HG02852 (cell line): ENCODE measurements at regions not wholly inside any gene's neighbourhood (a gene's known extent, or its start where the extent isn't known, plus 50 kb on each side); places are given as distances from the start of the nearest gene placed in this dataset.
"Not testable (repeated sequence)": the region's sequence is repeated elsewhere in the genome, so short reads cannot be mapped to it uniquely, and the experiment has no call there.

Source experiments
- ATAC-seq: cut with Tn5 transposase; IDR thresholded peaks from one replicate; pipeline ENCODE4 v1.9.1; 2021; ENCODE audit warnings: mild to moderate bottlenecking, moderate library complexity; ENCODE audit not compliant: unreplicated experiment

GRCh38 chr6:16040628-16040974 is 88.3 kb upstream of the MYLIP start:
- no peak for ATAC-seq

GRCh38 chr6:16039892-16040627 is 88.8 kb upstream of the MYLIP start:
- not testable (repeated sequence) for ATAC-seq

GRCh38 chr6:16038938-16039337 is 89.9 kb upstream of the MYLIP start:
- ATAC-seq = no peak

GRCh38 chr6:16035488-16036080 is 93.3 kb upstream of the MYLIP start:
- no peak for ATAC-seq

- no peak for ATAC-seq
These were observed 95.7 kb upstream of the MYLIP start for GRCh38 chr6:16033214-16033613.

- ATAC-seq = no peak
These were observed 97.5 kb upstream of the MYLIP start for GRCh38 chr6:16031278-16031981.

- no peak for ATAC-seq
These were observed 99.9 kb upstream of the MYLIP start for GRCh38 chr6:16028966-16029365.

- no peak for ATAC-seq
These were observed 108.6 kb upstream of the MYLIP start for GRCh38 chr6:16020259-16020658.

- ATAC-seq = no peak
These were observed 109.4 kb upstream of the MYLIP start for GRCh38 chr6:16019462-16019861.

GRCh38 chr6:16018626-16019025 is 110.3 kb upstream of the MYLIP start:
- ATAC-seq = no peak

- ATAC-seq = not testable (repeated sequence)
These were observed 114.6 kb upstream of the MYLIP start for GRCh38 chr6:16014325-16014724.

GRCh38 chr6:16007146-16007545 is 121.7 kb upstream of the MYLIP start:
- no peak for ATAC-seq

- ATAC-seq = no peak
These were observed 122.2 kb upstream of the MYLIP start for GRCh38 chr6:16006681-16007080.

GRCh38 chr6:16004934-16005679 is 123.8 kb upstream of the MYLIP start:
- ATAC-seq = no peak

GRCh38 chr6:16003197-16003491 is 125.7 kb upstream of the MYLIP start:
- no peak for ATAC-seq

- ATAC-seq = no peak
These were observed 126.3 kb upstream of the MYLIP start for GRCh38 chr6:16002332-16003196.

GRCh38 chr6:16001158-16001557 is 127.7 kb upstream of the MYLIP start:
- no peak for ATAC-seq

GRCh38 chr6:15999201-15999600 is 129.7 kb upstream of the MYLIP start:
- ATAC-seq = no peak

GRCh38 chr6:15997586-15998388 is 131.1 kb upstream of the MYLIP start:
- ATAC-seq = no peak

- ATAC-seq = no peak
These were observed 132.9 kb upstream of the MYLIP start for GRCh38 chr6:15996030-15996429.
